ENCODE measurements at regions not wholly inside any gene's neighbourhood (a gene's known extent, or its start where the extent isn't known, plus 50 kb on each side); places are given as distances from the start of the nearest gene placed in this dataset.

GRCh38 chr5:135105105-135105484, 71.1 kb upstream of the PITX1 start:
- Histone ChIP-seq H3K27ac (ENCODE audit: low read depth in 1 of 2, low read length in 2 of 2) (no peak overlapping the region), H3K9ac (ENCODE audit: low read depth in 1 of 2, low read length in 2 of 2) (no peak overlapping the region), H3K36me3 (ENCODE audit: control insufficient read depth in 4 of 4, insufficient read depth in 3 of 4, low read depth in 1 of 4, low read length in 3 of 4) (no peaks in the 10 kb centered on the region), H3K4me1 (ENCODE audit: control insufficient read depth in 4 of 4, insufficient read depth in 4 of 4, low read length in 3 of 4) (peaks cover 0 to 6% (median 2%) of the 10 kb centered on the region in 4 donors), H3K9me3 (ENCODE audit: control insufficient read depth in 4 of 4, low read length in 3 of 4) (peaks cover 0 to 3% (median under 1%) of the 10 kb centered on the region in 4 donors), H3K4me3 (ENCODE audit: low read depth in 1 of 3, low read length in 3 of 3) (no peak overlapping the region), H3K27me3 (ENCODE audit: control insufficient read depth in 4 of 4, insufficient read depth in 4 of 4, low read length in 3 of 4) (no peaks in the 10 kb centered on the region)
- no peak for TF ChIP-seq CTCF (IDR thresholded peaks at IDR 0.05; ENCODE audit: low read depth, low read length, missing input control)
- no peak for TF ChIP-seq RXRA (IDR thresholded peaks at IDR 0.05)
- no peak for TF ChIP-seq EGR1 (IDR thresholded peaks at IDR 0.05; ENCODE audit: low read depth in 2 of 2)
- no peak for TF ChIP-seq REST (IDR thresholded peaks at IDR 0.05)
- TF ChIP-seq YY1 (IDR thresholded peaks at IDR 0.05), result no peak
- TF ChIP-seq SP1 (IDR thresholded peaks at IDR 0.05), result no peak
- no peak for TF ChIP-seq RAD21 (IDR thresholded peaks at IDR 0.05)
- TF ChIP-seq NR2F2 (IDR thresholded peaks at IDR 0.05), result no peak
- TF ChIP-seq JUND (IDR thresholded peaks at IDR 0.05), result no peak
- TF ChIP-seq GABPA (IDR thresholded peaks at IDR 0.05 in 1 of 2, conservative IDR thresholded peaks at IDR 0.05 in 1 of 2), result no peak
- no peak for TF ChIP-seq TAF1 (conservative IDR thresholded peaks at IDR 0.05)
- no peak for TF ChIP-seq MAX (IDR thresholded peaks at IDR 0.05)
- DNase-seq (ENCODE audit: low spot score), result no peak
- 93% methylated on average over 3 of the region's 3 CpGs for WGBS

GRCh38 chr5:135103575-135103853, 69.5 kb upstream of the PITX1 start:
- WGBS, result 87% methylated on average over 7 of the region's 7 CpGs
- Histone ChIP-seq H3K27ac (ENCODE audit: low read depth in 1 of 2, low read length in 2 of 2) (no peak overlapping the region), H3K4me1 (ENCODE audit: control insufficient read depth in 4 of 4, insufficient read depth in 4 of 4, low read length in 3 of 4) (peaks cover 0 to 7% (median 2%) of the 10 kb centered on the region in 4 donors), H3K36me3 (ENCODE audit: control insufficient read depth in 4 of 4, insufficient read depth in 3 of 4, low read depth in 1 of 4, low read length in 3 of 4) (no peaks in the 10 kb centered on the region), H3K9ac (ENCODE audit: low read depth in 1 of 2, low read length in 2 of 2) (no peak overlapping the region), H3K9me3 (ENCODE audit: control insufficient read depth in 4 of 4, low read length in 3 of 4) (peaks cover 0 to 3% (median under 1%) of the 10 kb centered on the region in 4 donors), H3K27me3 (ENCODE audit: control insufficient read depth in 4 of 4, insufficient read depth in 4 of 4, low read length in 3 of 4) (no peaks in the 10 kb centered on the region), H3K4me3 (ENCODE audit: low read depth in 1 of 3, low read length in 3 of 3) (no peak overlapping the region)
- TF ChIP-seq TAF1 (conservative IDR thresholded peaks at IDR 0.05) (no peak), MAX (IDR thresholded peaks at IDR 0.05) (no peak), FOXA2 (IDR thresholded peaks at IDR 0.05) (no peak), ATF3 (IDR thresholded peaks at IDR 0.05) (no peak), YY1 (IDR thresholded peaks at IDR 0.05) (no peak), RAD21 (IDR thresholded peaks at IDR 0.05) (no peak), HNF4A (conservative IDR thresholded peaks at IDR 0.05) (no peak), ZBTB33 (IDR thresholded peaks at IDR 0.05) (no peak), SP1 (IDR thresholded peaks at IDR 0.05) (no peak), FOXA1 (IDR thresholded peaks at IDR 0.05) (no peak), GABPA (IDR thresholded peaks at IDR 0.05 in 1 of 2, conservative IDR thresholded peaks at IDR 0.05 in 1 of 2) (no peak), CTCF (IDR thresholded peaks at IDR 0.05; ENCODE audit: low read depth, low read length, missing input control) (no peak), HNF4G (IDR thresholded peaks at IDR 0.05) (no peak), JUND (IDR thresholded peaks at IDR 0.05) (no peak), REST (IDR thresholded peaks at IDR 0.05) (no peak)
- no peak for DNase-seq (ENCODE audit: low spot score)

All from liver (tissue), 8 donors.